Muscle of arm (tissue), 1 donor: ENCODE measurements at regions not wholly inside any gene's neighbourhood (a gene's known extent, or its start where the extent isn't known, plus 50 kb on each side); places are given as distances from the start of the nearest gene placed in this dataset.
"Not testable (repeated sequence)": the region's sequence is repeated elsewhere in the genome, so short reads cannot be mapped to it uniquely, and the experiment has no call there.

ENCODE experiments used
- DNase-seq: peaks from one replicate; pipeline ENCODE4 v3.0.0-alpha.2; 2013

DNA sequence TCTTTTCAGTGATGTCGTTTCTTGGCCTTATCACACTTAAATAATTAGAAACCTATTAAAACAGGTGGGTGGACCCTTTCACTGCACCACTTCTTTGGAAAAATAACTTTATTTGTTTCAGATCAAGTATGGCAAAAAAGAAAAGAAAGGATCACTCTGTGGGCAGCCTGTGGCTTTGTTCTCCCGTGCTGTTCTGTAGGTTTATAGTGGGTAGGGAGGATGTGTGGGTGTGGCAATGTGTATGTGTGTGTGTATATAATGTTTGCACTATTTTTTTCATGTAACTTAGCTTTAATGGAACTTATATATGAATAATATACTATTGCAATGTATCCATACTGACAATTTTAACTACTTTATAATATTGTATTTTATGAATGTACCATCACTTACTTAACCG, 85.9 kb downstream of the ACTBL2 start:
- no peak for DNase-seq

DNA sequence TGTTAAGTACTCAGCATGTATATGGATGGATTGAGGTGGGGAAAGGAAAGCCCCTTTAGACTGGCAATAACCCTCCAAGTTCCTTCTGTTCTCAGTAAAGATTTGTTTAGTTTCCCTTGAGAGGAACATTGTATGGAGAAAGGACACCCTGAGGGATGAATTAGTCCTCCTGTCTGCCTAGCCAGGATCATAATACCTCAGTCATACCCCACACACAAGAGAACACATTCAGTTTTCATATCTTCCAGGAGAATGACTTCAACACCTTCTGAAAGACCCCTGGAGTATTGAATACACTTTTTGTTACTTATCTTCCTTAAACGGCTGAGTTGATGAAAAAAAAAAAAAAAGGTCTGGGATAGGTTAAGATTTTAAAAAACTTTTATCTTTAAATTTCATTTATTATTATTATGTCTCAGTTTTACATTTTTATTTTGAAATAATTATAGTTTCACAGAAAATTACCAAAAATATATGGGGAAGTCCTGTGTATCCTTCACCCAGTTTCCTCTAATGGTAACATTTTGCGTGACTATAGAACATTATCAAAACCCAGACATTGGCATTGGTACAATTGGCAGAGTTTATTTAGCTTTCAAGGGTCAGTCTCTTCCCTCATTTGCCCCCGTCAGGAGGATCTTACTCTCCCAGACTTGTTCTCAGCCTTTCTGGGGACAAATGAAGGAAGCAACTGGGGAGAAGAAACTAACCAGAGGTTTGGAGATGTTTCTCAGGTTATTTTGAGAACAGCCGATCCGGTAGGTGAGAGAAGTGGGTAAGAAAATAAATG, 88.0 kb downstream of the ACTBL2 start:
- DNase-seq: no peak

DNA sequence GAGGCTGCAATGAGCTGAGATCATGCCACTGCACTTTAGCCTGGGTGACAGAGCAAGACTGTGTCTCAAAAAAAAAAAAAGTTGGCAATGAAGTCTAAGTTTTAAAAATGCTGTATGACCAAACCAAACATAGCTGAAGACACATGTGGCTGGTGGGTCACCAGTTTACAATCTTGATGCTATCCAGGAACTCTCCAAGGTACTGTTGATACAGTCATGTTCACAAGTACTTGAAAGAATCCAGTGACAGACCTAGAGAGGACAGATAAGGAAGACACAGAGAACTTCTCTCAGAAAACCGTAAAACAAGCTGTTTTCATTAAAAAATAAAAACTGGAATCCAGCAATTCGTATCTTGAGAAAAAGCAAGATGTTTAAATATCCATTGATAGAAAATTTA, 95.7 kb downstream of the ACTBL2 start:
- no peak for DNase-seq

DNA sequence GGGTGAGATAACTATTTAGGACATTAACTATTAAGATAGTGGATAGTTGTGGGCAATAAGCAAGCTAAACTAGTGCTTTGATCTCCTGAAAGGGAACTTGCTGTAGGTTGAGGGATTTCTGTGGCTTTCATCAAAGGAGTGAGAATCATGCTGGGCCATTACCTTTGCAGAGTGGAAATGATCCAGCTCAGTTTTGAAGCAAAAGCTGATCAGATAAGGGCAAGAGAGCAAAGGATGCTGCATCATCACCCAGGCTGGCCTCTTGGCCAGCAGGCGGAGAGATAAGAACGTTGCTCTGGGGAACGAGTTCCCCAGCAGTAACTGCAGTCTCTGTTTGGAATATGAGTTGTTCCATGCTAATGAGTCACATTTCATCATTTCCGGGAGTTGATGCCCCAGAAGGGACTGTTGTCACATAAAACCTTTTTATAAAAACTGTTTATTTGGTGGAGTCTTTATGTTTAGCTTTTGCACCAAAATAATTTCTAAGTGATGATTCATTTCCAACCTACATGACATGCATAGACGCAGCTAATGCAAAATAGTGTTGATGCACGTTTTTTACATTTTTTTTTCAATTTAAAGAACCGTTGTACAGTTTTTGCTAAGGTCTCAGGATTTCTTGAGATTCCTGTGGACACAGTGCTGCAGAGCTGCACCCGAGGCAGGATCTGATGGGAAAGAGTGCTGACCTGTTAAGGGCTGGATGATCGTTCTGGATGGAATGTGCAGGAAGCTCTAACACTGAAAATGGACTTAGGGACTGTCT, 99.3 kb downstream of the ACTBL2 start:
- DNase-seq: no peak

- no peak for DNase-seq
Measured at GRCh38 chr5:57382655-57383054, 100.0 kb downstream of the ACTBL2 start.

GRCh38 chr5:57370376-57370775, 112.2 kb downstream of the ACTBL2 start:
- no peak for DNase-seq

DNA sequence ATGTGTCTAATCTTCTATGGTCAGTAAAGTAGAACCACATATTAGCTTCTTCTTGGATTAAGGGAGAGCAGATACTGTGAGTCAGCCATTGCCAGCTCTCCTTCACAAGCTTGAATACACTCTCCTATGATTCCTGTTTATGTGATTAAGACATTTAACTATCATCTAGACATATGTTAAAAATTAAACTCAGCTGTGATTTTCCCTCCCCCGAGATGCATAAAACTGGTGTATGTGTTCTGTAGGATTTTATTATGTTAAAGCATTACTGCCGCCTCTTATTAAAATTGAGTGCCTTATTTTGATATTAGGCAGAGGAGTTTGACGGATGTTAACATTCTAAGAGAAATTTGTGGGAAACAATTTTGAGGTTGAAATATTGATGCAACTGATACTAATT, 114.6 kb downstream of the ACTBL2 start:
- no peak for DNase-seq

DNA sequence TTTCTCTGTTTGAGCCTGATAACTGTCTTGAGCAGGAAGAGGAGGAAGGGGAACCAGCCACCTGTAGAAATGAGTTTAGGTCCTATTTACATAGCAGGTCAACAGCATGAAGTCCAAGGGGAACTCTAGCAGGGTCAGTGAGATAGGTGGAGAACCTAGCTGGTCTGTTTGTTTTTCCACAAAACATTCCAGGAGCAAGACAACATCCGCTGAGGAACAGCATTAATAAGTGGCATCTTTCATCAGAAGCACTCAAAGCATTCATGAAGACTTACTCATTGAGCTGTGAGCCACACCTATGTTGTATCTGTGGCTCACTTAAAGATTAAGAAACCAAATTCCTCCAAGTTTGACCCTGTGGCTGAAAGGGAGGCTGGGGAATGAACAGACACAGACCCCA, 115.9 kb downstream of the ACTBL2 start:
- DNase-seq: no peak

GRCh38 chr5:57362951-57363350, 119.7 kb downstream of the ACTBL2 start:
- no peak for DNase-seq

GRCh38 chr5:57360871-57361270, 121.7 kb downstream of the ACTBL2 start:
- no peak for DNase-seq

DNA sequence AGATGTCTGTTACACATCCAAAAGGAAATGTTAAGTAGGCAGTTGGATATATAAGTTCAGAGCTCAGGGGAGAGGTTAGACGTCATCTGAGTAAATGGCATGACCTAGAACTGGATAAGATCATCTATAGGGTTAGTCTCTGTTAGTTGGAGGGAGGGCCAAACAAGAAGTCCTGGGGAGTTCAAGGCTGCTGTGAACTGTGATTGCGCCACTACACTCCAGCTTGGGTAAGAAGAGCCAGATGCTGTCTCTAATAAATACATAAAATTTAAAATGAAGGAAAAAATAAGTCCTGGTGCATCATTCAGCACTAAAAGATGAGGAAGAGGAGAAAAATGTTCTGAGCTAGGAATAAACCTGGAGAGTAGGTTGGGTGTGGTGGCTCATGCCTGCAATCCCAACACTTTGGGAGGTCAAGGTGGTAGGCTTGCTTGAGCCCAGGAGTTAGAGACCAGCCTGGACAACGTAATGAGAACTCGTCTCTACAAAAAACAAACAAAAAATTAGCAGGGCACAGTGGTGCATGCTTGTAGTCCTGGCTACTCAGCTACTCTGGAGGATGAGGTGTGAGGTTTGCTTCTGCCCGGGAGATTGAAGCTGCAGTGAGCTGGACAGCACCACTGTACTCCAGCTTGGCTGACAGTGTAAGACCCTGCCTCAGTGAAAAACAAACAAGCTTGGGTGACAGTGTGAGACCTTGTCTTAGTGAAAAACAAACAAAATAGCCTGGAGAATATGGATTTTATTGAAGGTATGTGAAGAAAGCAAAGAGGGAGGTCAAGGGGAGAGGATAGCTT, 123.6 kb downstream of the ACTBL2 start:
- DNase-seq: no peak

DNA sequence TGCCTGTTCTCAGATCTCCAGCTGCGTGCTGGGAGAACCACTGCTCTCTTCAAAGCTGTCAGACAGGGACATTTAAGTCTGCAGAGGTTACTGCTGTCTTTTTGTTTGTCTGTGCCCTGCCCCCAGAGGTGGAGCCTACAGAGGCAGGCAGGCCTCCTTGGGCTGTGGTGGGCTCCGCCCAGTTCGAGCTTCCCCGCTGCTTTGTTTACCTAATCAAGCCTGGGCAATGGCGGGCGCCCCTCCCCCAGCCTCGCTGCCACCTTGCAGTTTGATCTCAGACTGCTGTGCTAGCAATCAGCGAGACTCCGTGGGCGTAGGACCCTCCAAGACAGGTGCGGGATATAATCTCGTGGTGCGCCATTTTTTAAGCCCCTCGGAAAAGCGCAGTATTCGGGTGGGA, 125.8 kb downstream of the ACTBL2 start:
- not testable (repeated sequence) for DNase-seq

GRCh38 chr5:57349214-57349613, 133.4 kb downstream of the ACTBL2 start:
- DNase-seq: no peak

- no peak for DNase-seq
Measured at GRCh38 chr5:57348376-57349140, 134.1 kb downstream of the ACTBL2 start.

- DNase-seq: no peak
Measured at GRCh38 chr5:57346328-57346727, 136.3 kb downstream of the ACTBL2 start.

DNA sequence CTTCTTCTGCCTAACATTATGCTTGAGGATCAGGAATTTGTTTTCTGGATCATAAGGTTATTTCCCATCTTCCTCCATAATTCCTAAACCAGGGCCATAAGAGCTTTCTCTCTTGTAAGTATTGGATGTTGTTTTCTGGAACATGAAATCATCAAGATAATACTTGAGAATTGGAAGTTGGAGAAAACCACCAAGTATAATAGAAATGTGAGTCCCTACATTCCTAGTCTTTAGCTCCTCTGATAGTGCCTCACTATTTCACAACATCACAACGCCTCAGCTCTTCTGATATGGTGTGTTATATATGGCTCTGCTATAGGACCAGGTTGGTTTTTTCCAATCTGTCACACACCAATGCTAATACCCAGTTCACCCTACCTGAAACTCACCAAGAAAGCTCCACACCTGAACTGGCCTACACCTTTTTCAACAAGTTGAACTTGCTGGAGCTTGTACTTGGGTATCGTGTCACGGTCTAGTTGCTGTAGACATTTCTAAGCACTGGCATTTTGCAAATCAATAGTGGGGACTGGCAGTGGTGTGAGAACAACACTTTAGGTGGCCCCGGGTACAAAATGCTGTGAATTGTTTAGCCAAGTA, 141.1 kb downstream of the ACTBL2 start:
- DNase-seq: no peak

DNA sequence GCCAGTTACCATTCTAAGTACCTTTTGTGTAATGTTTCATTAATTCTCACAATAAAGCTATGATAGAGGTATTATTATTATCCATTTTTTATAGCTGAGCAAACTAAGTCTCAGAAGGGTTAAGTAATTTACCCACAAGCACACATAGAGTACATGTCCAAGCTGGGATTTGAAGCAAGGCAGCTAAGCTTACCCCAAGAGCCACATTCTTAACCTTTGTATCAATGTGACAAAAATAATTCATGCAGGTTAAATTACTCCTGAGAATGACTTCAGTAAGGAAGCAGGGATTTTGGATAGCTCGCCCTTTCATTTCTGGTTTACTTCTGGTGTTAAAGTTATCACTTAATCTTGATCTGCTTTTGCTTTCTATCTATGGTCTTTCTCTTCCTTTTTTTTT, 141.9 kb downstream of the ACTBL2 start:
- DNase-seq: no peak

DNA sequence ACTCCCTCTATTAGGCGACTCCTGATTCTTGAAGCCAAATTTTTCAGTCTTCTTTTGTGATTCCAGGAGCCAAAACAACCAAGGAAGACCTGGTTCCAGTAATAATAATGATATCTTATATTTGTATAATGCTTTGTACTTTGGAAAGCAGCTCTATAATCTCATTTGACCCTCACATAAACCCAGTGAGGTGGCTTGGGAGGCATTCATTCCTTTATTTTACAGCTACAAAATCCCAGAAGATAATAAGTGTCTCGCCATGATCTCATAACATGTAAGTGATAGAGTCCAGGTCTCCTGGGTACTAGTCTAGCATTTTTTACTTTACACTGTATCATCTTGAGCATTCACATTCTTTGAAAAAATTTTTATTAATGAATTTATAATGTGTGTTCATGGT, 143.1 kb downstream of the ACTBL2 start:
- DNase-seq: no peak

- no peak for DNase-seq
Measured at GRCh38 chr5:57338868-57339340, 143.7 kb downstream of the ACTBL2 start.

- DNase-seq: no peak
Measured at GRCh38 chr5:57338068-57338867, 144.3 kb downstream of the ACTBL2 start.
